Activated naive CD4-positive, alpha-beta T cell treated with anti-CD3 and anti-CD28 coated beads, Interleukin-2, amount 50 U/mL, for 72 hours (primary cell): ENCODE measurements at regions not wholly inside any gene's neighbourhood (a gene's known extent, or its start where the extent isn't known, plus 50 kb on each side); places are given as distances from the start of the nearest gene placed in this dataset.

Experiments used
- ATAC-seq, 2 donors: fragments of 150-1000 bp; cut with Tn5 transposase; 2 replicates each; pipeline ENCODE4 v1.10.0; 2021; ENCODE audit warnings: mild to moderate bottlenecking in 2 of 2, moderate library complexity in 2 of 2
- DNase-seq, 2 donors: peaks; one replicate each; pipeline ENCODE4 v3.0.0; 2021 to 2022; ENCODE audit warnings: low spot score in 2 of 2
- H3K27ac Mint-ChIP-seq, 2 donors: one replicate each; pipeline ENCODE4 v1.8.0; 2022; ENCODE audit warnings: mild to moderate bottlenecking in 2 of 2, mixed read lengths in 2 of 2
- H3K36me3 Mint-ChIP-seq, 2 donors: one replicate each; pipeline ENCODE4 v1.8.0; 2022; ENCODE audit warnings: mixed read lengths in 2 of 2
- H3K9me3 Mint-ChIP-seq, 2 donors: one replicate each; pipeline ENCODE4 v1.8.0; 2022; ENCODE audit warnings: mixed read lengths in 2 of 2

- H3K9me3 Mint-ChIP-seq = peaks cover 10% of the 10 kb centered on the region in 2 donors
- ATAC-seq = no peak
- no peak for DNase-seq
- no peaks in the 10 kb centered on the region for H3K36me3 Mint-ChIP-seq
- no peak overlapping the region for H3K27ac Mint-ChIP-seq
Measured at GRCh38 chr4:135735512-135735911, 1533.9 kb upstream of the PABPC4L start.

- Mint-ChIP-seq H3K27ac (no peak overlapping the region), H3K36me3 (no peaks in the 10 kb centered on the region), H3K9me3 (peaks cover 6 to 7% of the 10 kb centered on the region in 2 donors)
- DNase-seq = no peak
- no peak for ATAC-seq
Measured at GRCh38 chr4:135732448-135732847, 1530.9 kb upstream of the PABPC4L start.

GRCh38 chr4:135731682-135732081, 1530.1 kb upstream of the PABPC4L start:
- H3K36me3 Mint-ChIP-seq = no peaks in the 10 kb centered on the region
- H3K9me3 Mint-ChIP-seq = peaks cover 11 to 12% of the 10 kb centered on the region in 2 donors
- ATAC-seq (no peak), DNase-seq (no peak)
- H3K27ac Mint-ChIP-seq = no peak overlapping the region

- Mint-ChIP-seq H3K36me3 (no peaks in the 10 kb centered on the region), H3K27ac (no peak overlapping the region), H3K9me3 (peaks cover 6 to 7% of the 10 kb centered on the region in 2 donors)
- DNase-seq (no peak), ATAC-seq (no peak)
Measured at GRCh38 chr4:135724421-135724820, 1522.8 kb upstream of the PABPC4L start.

- H3K36me3 Mint-ChIP-seq = no peaks in the 10 kb centered on the region
- H3K9me3 Mint-ChIP-seq = no peaks in the 10 kb centered on the region
- no peak for ATAC-seq
- DNase-seq = no peak
- H3K27ac Mint-ChIP-seq = no peak overlapping the region
Measured at GRCh38 chr4:135718019-135718418, 1516.4 kb upstream of the PABPC4L start.

- Mint-ChIP-seq H3K27ac (no peak overlapping the region), H3K36me3 (no peaks in the 10 kb centered on the region), H3K9me3 (peaks cover 9% of the 10 kb centered on the region in 2 donors)
- DNase-seq (no peak), ATAC-seq (no peak)
Measured at GRCh38 chr4:135705343-135705742, 1503.8 kb upstream of the PABPC4L start.

GRCh38 chr4:135694066-135694465, 1492.5 kb upstream of the PABPC4L start:
- no peak for ATAC-seq
- no peaks in the 10 kb centered on the region for H3K36me3 Mint-ChIP-seq
- no peak for DNase-seq

GRCh38 chr4:135684001-135684400, 1482.4 kb upstream of the PABPC4L start:
- no peak overlapping the region for H3K27ac Mint-ChIP-seq
- no peak for DNase-seq
- no peaks in the 10 kb centered on the region for H3K36me3 Mint-ChIP-seq
- ATAC-seq = no peak
- H3K9me3 Mint-ChIP-seq = peaks cover 14 to 18% of the 10 kb centered on the region in 2 donors

More at GRCh38 chr4:135694066-135694465, 1492.5 kb upstream of the PABPC4L start:
- Mint-ChIP-seq H3K27ac (no peak overlapping the region), H3K9me3 (peaks cover 11 to 18% of the 10 kb centered on the region in 2 donors)

- ATAC-seq = no peak
- no peak for DNase-seq
- Mint-ChIP-seq H3K9me3 (peaks cover 6 to 12% of the 10 kb centered on the region in 2 donors), H3K27ac (no peak overlapping the region), H3K36me3 (no peaks in the 10 kb centered on the region)
Measured at GRCh38 chr4:135672202-135672601, 1470.6 kb upstream of the PABPC4L start.

GRCh38 chr4:135670548-135670947, 1469.0 kb upstream of the PABPC4L start:
- H3K27ac Mint-ChIP-seq = no peak overlapping the region
- H3K36me3 Mint-ChIP-seq = no peaks in the 10 kb centered on the region

More at GRCh38 chr4:135670548-135670947, 1469.0 kb upstream of the PABPC4L start:
- DNase-seq (no peak), ATAC-seq (no peak)
- peaks cover 10 to 12% of the 10 kb centered on the region in 2 donors for H3K9me3 Mint-ChIP-seq
